Ovary (tissue), 3 donors: ENCODE measurements at regions not wholly inside any gene's neighbourhood (a gene's known extent, or its start where the extent isn't known, plus 50 kb on each side); places are given as distances from the start of the nearest gene placed in this dataset.

Source experiments
- EP300 ChIP-seq: sonication (generic); formaldehyde crosslinking; IDR thresholded peaks from one replicate; pipeline ENCODE4 v1.6.1; 2017; ENCODE audit warnings: antibody characterized with exemption
- TF ChIP-seq, protein P1 (sequence below), 3 donors: fragments of 450-650 bp in 2 of 3; fragments of 200-600 bp in 1 of 3; IDR thresholded peaks; one replicate each; pipeline versions ENCODE4 v1.5.1 to v1.8.0; 2016 to 2022; ENCODE audit warnings: antibody characterized with exemption in 3 of 3, mild to moderate bottlenecking in 1 of 3
- donor health status: DM: no; HTN: no; CAD: no.

DNA sequence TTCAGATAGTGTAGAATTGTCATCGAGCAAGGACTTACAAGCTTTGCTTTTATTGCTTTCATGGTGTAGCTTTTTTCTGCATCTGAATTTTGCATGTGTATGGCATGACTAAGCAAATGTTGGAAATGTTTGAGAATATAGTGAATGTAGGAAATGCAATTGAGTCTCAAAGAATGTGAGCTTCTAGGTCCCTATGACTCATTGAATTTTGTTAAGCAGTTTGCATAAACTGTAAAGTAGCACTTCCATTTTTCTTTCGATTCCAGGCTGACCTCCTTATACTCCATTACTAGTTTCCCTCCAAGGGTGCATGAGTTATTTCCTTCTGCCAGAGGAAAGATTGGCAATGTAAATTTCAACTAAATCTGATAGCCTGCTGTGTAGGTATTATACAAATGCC, 619.2 kb downstream of the DIPK2A start:
- TF ChIP-seq EP300: no peak
- TF ChIP-seq, protein P1, sequence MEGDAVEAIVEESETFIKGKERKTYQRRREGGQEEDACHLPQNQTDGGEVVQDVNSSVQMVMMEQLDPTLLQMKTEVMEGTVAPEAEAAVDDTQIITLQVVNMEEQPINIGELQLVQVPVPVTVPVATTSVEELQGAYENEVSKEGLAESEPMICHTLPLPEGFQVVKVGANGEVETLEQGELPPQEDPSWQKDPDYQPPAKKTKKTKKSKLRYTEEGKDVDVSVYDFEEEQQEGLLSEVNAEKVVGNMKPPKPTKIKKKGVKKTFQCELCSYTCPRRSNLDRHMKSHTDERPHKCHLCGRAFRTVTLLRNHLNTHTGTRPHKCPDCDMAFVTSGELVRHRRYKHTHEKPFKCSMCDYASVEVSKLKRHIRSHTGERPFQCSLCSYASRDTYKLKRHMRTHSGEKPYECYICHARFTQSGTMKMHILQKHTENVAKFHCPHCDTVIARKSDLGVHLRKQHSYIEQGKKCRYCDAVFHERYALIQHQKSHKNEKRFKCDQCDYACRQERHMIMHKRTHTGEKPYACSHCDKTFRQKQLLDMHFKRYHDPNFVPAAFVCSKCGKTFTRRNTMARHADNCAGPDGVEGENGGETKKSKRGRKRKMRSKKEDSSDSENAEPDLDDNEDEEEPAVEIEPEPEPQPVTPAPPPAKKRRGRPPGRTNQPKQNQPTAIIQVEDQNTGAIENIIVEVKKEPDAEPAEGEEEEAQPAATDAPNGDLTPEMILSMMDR (IDR thresholded peaks at IDR 0.05): no peak
